A673 (cell line): ENCODE measurements at regions not wholly inside any gene's neighbourhood (a gene's known extent, or its start where the extent isn't known, plus 50 kb on each side); places are given as distances from the start of the nearest gene placed in this dataset.
"Not testable (repeated sequence)": the region's sequence is repeated elsewhere in the genome, so short reads cannot be mapped to it uniquely, and the experiment has no call there.

Source experiments
- BruUV-seq: library from RNA; stranded (reverse); fragments of 400-500 nt; replicated peaks from 2 replicates; lab custom pipeline; 2021; lab: Mats Ljungman, UMichigan
- CTCF ChIA-PET: fragments of 300-600 bp; sonication (Branson Sonifier 250); formaldehyde crosslinking; loops from one replicate; lab custom pipeline; 2022; ENCODE audit warnings: antibody characterized with exemption; lab: Charles Lee
- POLR2A ChIA-PET: fragments of 300-600 bp; sonication (Branson Sonifier 250); formaldehyde crosslinking; loops from one replicate; lab custom pipeline; 2022; ENCODE audit warnings: antibody characterized with exemption; ENCODE audit not compliant: low non-redundant PET; lab: Charles Lee
- DNase-seq: peaks from one replicate; pipeline ENCODE4 v3.0.0-alpha.2; 2015; ENCODE audit warnings: low spot score
- H3K27ac ChIP-seq: fragments of 200-600 bp; sonication (generic); 2 replicates; pipeline ENCODE4 v1.5.1; 2016; ENCODE audit warnings: mixed run types, low read depth, mild to moderate bottlenecking, mixed read lengths, antibody characterized with exemption, low read length; ENCODE audit not compliant: poor library complexity, severe bottlenecking
- H3K27me3 ChIP-seq: fragments of 200-600 bp; sonication (generic); replicated peaks from 2 replicates; pipeline ENCODE4 v1.6.1; 2017; ENCODE audit warnings: mixed run types, low read depth, mild to moderate bottlenecking, mixed read lengths, antibody characterized with exemption, low read length; ENCODE audit not compliant: insufficient read depth, poor library complexity
- H3K36me3 ChIP-seq: fragments of 200-600 bp; sonication (generic); 2 replicates; pipeline ENCODE4 v1.6.1; 2016; ENCODE audit warnings: mixed run types, mild to moderate bottlenecking, mixed read lengths, antibody characterized with exemption, low read length; ENCODE audit not compliant: insufficient read depth, poor library complexity, severe bottlenecking
- H3K4me1 ChIP-seq: fragments of 200-600 bp; sonication (generic); 2 replicates; pipeline ENCODE4 v1.6.1; 2017; ENCODE audit warnings: mixed run types, mild to moderate bottlenecking, mixed read lengths, antibody characterized with exemption, low read length; ENCODE audit not compliant: insufficient read depth, poor library complexity, severe bottlenecking
- H3K4me3 ChIP-seq: fragments of 200-600 bp; sonication (generic); 2 replicates; pipeline ENCODE4 v1.5.1; 2016; ENCODE audit warnings: low read depth, mixed run types, mild to moderate bottlenecking, mixed read lengths, low read length; ENCODE audit not compliant: poor library complexity, severe bottlenecking
- H3K9me3 ChIP-seq: fragments of 200-600 bp; sonication (generic); 2 replicates; pipeline ENCODE4 v1.6.1; 2016; ENCODE audit warnings: mixed run types, low read depth, mild to moderate bottlenecking, mixed read lengths, antibody characterized with exemption, low read length; ENCODE audit not compliant: poor library complexity, severe bottlenecking
- CTCF ChIP-seq: fragments of 300-800, 200-600 bp; sonication (generic); conservative IDR thresholded peaks from 2 replicates; pipeline ENCODE4 v1.5.1; 2017; ENCODE audit warnings: low read depth, mild to moderate bottlenecking, antibody characterized with exemption, low read length, moderate library complexity, mixed read lengths
- EZH2 ChIP-seq: fragments of 200-600 bp; sonication (generic); IDR thresholded peaks from 2 replicates; pipeline ENCODE4 v1.6.1; 2017; ENCODE audit warnings: borderline replicate concordance, low read depth, mild to moderate bottlenecking, mixed read lengths, antibody characterized with exemption, low read length; ENCODE audit not compliant: poor library complexity, severe bottlenecking
- intact Hi-C: fragments of 100-400 bp; cut with micrococcal nuclease; formaldehyde crosslinking; loops from one replicate; pipeline ENCODE4 v1.10.0; 2022; ENCODE audit not compliant: unreplicated experiment

GRCh38 chr18:56282234-56283104 is 355.9 kb downstream of the TXNL1 start:
- CTCF ChIA-PET: no interaction called here
- BruUV-seq: no TSS peak

DNA sequence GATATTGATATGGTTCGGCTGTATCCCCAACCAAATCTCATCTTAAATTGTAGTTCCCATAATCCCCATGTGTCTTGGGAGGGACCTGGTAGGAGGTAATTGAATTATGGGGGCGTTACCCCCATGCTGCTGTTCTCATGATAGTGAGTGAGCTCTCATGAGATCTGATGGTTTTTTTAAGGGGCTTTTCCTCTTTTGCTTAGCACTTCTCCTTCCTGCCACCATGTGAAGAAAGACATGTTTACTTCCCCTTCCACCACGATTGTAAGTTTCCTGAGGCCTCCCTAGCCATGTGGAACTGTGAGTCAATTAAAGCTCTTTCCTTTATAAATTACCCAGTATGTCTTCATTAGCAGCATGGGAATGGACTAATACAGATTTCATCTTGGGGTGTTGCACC is 358.6 kb downstream of the TXNL1 start:
- H3K4me3 ChIP-seq, H3K27ac ChIP-seq, H3K27me3 ChIP-seq, DNase-seq, H3K36me3 ChIP-seq, H3K9me3 ChIP-seq, intact Hi-C loops, POLR2A ChIA-PET, BruUV-seq, H3K4me1 ChIP-seq, CTCF ChIA-PET: not testable (repeated sequence)

More at GRCh38 chr18:56282234-56283104, 355.9 kb downstream of the TXNL1 start:
- no peaks in the 10 kb centered on the region for H3K27me3 ChIP-seq
- no peak for TF ChIP-seq EZH2
- TF ChIP-seq CTCF: no peak
- DNase-seq: no peak
- POLR2A ChIA-PET: no interaction called here
- H3K36me3 ChIP-seq: no peaks in the 10 kb centered on the region
- intact Hi-C loops: no loop called here
- no peaks in the 10 kb centered on the region for H3K4me1 ChIP-seq
- no peak overlapping the region for H3K4me3 ChIP-seq
- no peaks in the 10 kb centered on the region for H3K9me3 ChIP-seq
- H3K27ac ChIP-seq: no peak overlapping the region

DNA sequence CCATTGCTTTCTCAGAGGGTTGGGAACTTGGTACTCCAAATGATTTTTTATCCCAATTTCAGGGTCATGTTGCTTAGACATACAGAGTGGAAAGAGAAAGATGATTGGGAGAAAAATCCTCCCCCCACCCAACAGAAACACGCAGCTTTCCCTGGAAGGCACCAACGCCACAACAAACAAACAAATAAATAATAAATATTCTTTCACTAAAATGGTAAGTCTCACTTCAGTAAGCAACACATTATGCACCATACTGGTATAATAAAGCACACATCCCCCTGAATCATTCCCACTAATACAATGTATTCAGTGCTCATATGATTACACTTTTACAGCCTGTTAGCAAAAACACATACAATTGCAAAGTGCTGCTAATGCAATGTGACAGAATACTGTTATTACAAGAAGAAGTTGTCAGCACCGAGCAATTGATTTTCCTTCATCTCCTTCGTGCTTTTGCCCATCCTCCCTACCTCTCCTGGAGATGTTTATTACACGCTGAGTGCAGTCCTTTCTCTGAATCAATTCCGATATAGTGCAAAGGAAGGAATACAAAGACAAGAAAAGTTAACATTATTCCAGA is 359.9 kb downstream of the TXNL1 start:
- Histone ChIP-seq H3K4me3 (no peak overlapping the region), H3K9me3 (no peaks in the 10 kb centered on the region), H3K27me3 (no peaks in the 10 kb centered on the region), H3K36me3 (no peaks in the 10 kb centered on the region), H3K4me1 (no peaks in the 10 kb centered on the region), H3K27ac (no peak overlapping the region)
- BruUV-seq: no TSS peak
- CTCF ChIA-PET: no interaction called here
- no peak for DNase-seq
- TF ChIP-seq EZH2: no peak
- POLR2A ChIA-PET: no interaction called here
- intact Hi-C loops: no loop called here

DNA sequence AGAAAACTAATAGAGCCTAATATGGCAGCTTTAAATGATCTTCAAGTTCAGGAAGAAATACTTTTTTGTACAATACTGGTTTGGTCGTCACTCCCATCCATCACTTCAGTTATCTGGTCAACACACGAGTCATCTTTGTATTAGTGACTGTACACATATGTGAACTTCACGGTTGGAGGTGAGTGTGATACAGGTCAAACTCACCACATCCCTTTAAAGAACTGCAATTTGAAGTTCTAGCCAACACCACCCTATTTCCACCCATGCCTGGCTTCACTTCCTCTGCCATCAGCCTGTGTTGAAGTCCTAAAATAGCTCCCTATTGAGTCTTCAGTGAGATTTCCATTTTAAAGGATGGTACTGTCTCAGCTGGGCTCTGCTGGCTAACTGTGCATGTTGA is 361.9 kb downstream of the TXNL1 start:
- Histone ChIP-seq H3K36me3 (no peaks in the 10 kb centered on the region), H3K9me3 (no peaks in the 10 kb centered on the region), H3K4me1 (no peaks in the 10 kb centered on the region), H3K27ac (no peak overlapping the region), H3K27me3 (no peaks in the 10 kb centered on the region), H3K4me3 (no peak overlapping the region)
- no TSS peak for BruUV-seq
- intact Hi-C loops: no loop called here
- ChIA-PET CTCF (no interaction called here), POLR2A (no interaction called here)
- TF ChIP-seq CTCF (no peak), EZH2 (no peak)
- DNase-seq: no peak
